Forelimb muscle (tissue), 1 donor: ENCODE measurements at regions not wholly inside any gene's neighbourhood (a gene's known extent, or its start where the extent isn't known, plus 50 kb on each side); places are given as distances from the start of the nearest gene placed in this dataset.
"Not testable (repeated sequence)": the region's sequence is repeated elsewhere in the genome, so short reads cannot be mapped to it uniquely, and the experiment has no call there.

Experiments
- DNase-seq: peaks from one replicate; pipeline ENCODE4 v3.0.0-alpha.2; 2013; ENCODE audit warnings: low read depth

GRCh38 chr13:70789751-70790150, 681.5 kb upstream of the KLHL1 start:
- no peak for DNase-seq

- DNase-seq, result no peak
Measured at GRCh38 chr13:70788074-70788473, 679.8 kb upstream of the KLHL1 start.

GRCh38 chr13:70784207-70784989, 676.1 kb upstream of the KLHL1 start:
- DNase-seq, result no peak

GRCh38 chr13:70769817-70770216, 661.6 kb upstream of the KLHL1 start:
- peak; percentile 40 for DNase-seq

- no peak for DNase-seq
Measured at GRCh38 chr13:70758932-70759331, 650.7 kb upstream of the KLHL1 start.

- no peak for DNase-seq
Measured at GRCh38 chr13:70756088-70756487, 647.8 kb upstream of the KLHL1 start.

- DNase-seq, result no peak
Measured at GRCh38 chr13:70755456-70755855, 647.2 kb upstream of the KLHL1 start.

GRCh38 chr13:70747262-70747661, 639.0 kb upstream of the KLHL1 start:
- DNase-seq, result peak; percentile 16

- not testable (repeated sequence) for DNase-seq
Measured at GRCh38 chr13:70746469-70746868, 638.2 kb upstream of the KLHL1 start.

- DNase-seq, result no peak
Measured at GRCh38 chr13:70736622-70737317, 628.5 kb upstream of the KLHL1 start.

- DNase-seq, result no peak
Measured at GRCh38 chr13:70732611-70733010, 624.4 kb upstream of the KLHL1 start.

- DNase-seq, result no peak
Measured at GRCh38 chr13:70729369-70729768, 621.1 kb upstream of the KLHL1 start.

- DNase-seq, result no peak
Measured at GRCh38 chr13:70723732-70724131, 615.5 kb upstream of the KLHL1 start.

- no peak for DNase-seq
Measured at GRCh38 chr13:70720386-70720785, 612.1 kb upstream of the KLHL1 start.

- DNase-seq, result no peak
Measured at GRCh38 chr13:70714993-70715392, 606.7 kb upstream of the KLHL1 start.

GRCh38 chr13:70708775-70709174, 600.5 kb upstream of the KLHL1 start:
- DNase-seq, result peak; percentile 29

GRCh38 chr13:70703755-70704154, 595.5 kb upstream of the KLHL1 start:
- no peak for DNase-seq

GRCh38 chr13:70694996-70695715, 586.9 kb upstream of the KLHL1 start:
- peak; percentile 45 for DNase-seq

- DNase-seq, result no peak
Measured at GRCh38 chr13:70668983-70669382, 560.7 kb upstream of the KLHL1 start.

- no peak for DNase-seq
Measured at GRCh38 chr13:70668293-70668692, 560.0 kb upstream of the KLHL1 start.

- no peak for DNase-seq
Measured at GRCh38 chr13:70666883-70667556, 558.8 kb upstream of the KLHL1 start.
